Panc1 (cell line): ENCODE measurements at regions not wholly inside any gene's neighbourhood (a gene's known extent, or its start where the extent isn't known, plus 50 kb on each side); places are given as distances from the start of the nearest gene placed in this dataset.

Source experiments
- TF ChIP-seq, protein P1 (sequence below): fragments of 450-650 bp; IDR thresholded peaks from 2 replicates; pipeline ENCODE4 v1.5.1; 2017; ENCODE audit warnings: mild to moderate bottlenecking
- TF ChIP-seq, protein P2 (sequence below), 2 experiments: IDR thresholded peaks; 2 replicates each; pipeline ENCODE4 v1.6.1; 2011 to 2012; ENCODE audit warnings: low read depth in 2 of 2, control low read depth in 1 of 2, low read length in 1 of 2, mild to moderate bottlenecking in 1 of 2, moderate library complexity in 1 of 2; ENCODE audit not compliant: insufficient read depth in 1 of 2

DNA sequence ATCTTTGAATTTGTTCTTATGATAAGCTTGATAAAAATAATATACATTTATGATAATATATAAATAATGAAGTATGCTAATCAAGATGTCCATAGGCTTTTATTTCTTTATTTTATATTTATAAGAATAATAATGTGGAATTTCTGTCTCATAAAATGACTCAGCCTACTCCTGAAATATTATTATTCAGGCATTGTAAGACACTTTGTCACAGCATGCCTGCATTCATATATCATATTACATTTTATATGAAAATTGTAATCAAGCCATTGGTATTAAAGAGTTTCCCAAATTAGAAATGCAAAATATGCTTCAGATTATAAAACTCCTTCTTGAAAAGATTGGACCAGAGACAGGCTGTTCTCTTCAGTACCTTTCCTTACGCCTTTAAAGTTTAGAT is 1303.7 kb upstream of the CADM2 start:
- TF ChIP-seq, protein P1, sequence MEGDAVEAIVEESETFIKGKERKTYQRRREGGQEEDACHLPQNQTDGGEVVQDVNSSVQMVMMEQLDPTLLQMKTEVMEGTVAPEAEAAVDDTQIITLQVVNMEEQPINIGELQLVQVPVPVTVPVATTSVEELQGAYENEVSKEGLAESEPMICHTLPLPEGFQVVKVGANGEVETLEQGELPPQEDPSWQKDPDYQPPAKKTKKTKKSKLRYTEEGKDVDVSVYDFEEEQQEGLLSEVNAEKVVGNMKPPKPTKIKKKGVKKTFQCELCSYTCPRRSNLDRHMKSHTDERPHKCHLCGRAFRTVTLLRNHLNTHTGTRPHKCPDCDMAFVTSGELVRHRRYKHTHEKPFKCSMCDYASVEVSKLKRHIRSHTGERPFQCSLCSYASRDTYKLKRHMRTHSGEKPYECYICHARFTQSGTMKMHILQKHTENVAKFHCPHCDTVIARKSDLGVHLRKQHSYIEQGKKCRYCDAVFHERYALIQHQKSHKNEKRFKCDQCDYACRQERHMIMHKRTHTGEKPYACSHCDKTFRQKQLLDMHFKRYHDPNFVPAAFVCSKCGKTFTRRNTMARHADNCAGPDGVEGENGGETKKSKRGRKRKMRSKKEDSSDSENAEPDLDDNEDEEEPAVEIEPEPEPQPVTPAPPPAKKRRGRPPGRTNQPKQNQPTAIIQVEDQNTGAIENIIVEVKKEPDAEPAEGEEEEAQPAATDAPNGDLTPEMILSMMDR: no peak
- TF ChIP-seq, protein P2, sequence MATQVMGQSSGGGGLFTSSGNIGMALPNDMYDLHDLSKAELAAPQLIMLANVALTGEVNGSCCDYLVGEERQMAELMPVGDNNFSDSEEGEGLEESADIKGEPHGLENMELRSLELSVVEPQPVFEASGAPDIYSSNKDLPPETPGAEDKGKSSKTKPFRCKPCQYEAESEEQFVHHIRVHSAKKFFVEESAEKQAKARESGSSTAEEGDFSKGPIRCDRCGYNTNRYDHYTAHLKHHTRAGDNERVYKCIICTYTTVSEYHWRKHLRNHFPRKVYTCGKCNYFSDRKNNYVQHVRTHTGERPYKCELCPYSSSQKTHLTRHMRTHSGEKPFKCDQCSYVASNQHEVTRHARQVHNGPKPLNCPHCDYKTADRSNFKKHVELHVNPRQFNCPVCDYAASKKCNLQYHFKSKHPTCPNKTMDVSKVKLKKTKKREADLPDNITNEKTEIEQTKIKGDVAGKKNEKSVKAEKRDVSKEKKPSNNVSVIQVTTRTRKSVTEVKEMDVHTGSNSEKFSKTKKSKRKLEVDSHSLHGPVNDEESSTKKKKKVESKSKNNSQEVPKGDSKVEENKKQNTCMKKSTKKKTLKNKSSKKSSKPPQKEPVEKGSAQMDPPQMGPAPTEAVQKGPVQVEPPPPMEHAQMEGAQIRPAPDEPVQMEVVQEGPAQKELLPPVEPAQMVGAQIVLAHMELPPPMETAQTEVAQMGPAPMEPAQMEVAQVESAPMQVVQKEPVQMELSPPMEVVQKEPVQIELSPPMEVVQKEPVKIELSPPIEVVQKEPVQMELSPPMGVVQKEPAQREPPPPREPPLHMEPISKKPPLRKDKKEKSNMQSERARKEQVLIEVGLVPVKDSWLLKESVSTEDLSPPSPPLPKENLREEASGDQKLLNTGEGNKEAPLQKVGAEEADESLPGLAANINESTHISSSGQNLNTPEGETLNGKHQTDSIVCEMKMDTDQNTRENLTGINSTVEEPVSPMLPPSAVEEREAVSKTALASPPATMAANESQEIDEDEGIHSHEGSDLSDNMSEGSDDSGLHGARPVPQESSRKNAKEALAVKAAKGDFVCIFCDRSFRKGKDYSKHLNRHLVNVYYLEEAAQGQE (IDR thresholded peaks at IDR 0.05; ENCODE audit: insufficient read depth in 1 of 2, low read depth in 2 of 2, low read length in 1 of 2): no peak
